ENCODE measurements at regions not wholly inside any gene's neighbourhood (a gene's known extent, or its start where the extent isn't known, plus 50 kb on each side); places are given as distances from the start of the nearest gene placed in this dataset.

DNA sequence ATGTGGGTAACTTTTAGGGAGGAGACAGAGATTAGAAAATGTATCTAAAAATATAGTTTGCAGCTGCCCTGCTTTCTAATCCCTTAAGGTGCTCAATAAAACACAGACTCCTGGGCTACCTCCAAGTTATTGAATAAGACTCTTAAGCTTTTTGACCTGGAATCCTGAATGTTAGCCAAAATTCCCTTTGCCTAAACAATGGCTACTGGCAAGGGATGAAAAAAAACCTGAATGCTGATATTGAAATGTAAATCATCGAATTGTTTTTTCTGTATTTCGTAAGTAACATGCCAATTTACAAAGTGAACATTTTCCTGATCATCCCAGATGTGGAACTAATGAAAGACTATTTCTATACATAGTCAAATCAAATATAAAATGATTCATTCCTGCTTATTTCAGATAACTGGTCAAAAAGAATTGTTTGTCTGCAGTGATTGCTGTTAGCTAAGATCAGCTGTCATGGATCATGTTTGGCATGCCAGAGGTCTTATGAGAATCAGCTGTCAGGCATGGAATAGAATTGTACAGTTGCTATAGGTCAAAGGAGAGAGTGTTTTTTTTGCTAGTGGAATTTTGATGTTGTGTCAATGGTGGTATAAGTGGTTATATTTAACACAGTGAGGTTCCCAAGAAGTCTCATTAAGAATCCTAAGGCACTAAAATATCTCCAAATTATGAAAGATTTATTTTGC, 363.6 kb upstream of the CWC22 start:
- TF ChIP-seq CTCF (IDR thresholded peaks at IDR 0.05), result no peak
- no peak for TF ChIP-seq TCF7L2 (IDR thresholded peaks at IDR 0.05; ENCODE audit: low read depth, low read length)
